ENCODE measurements at regions not wholly inside any gene's neighbourhood (a gene's known extent, or its start where the extent isn't known, plus 50 kb on each side); places are given as distances from the start of the nearest gene placed in this dataset.

GRCh38 chr16:5416013-5416412, 318.4 kb upstream of the EEF2KMT start:
- H4K12ac ChIP-seq (ENCODE audit: low read depth, low read length) = no peak overlapping the region
- no peaks in the 10 kb centered on the region for H3K79me2 ChIP-seq (ENCODE audit: control insufficient read depth, insufficient read depth, low read length, poor library complexity)
- no peaks in the 10 kb centered on the region for H3K79me1 ChIP-seq (ENCODE audit: low read length)
- no peak overlapping the region for H3K4ac ChIP-seq (ENCODE audit: low read depth, low read length)
- no peaks in the 10 kb centered on the region for H3K4me1 ChIP-seq (ENCODE audit: control insufficient read depth in 1 of 2, insufficient read depth in 2 of 2, low read length in 2 of 2)
- no peak overlapping the region for H4K8ac ChIP-seq (ENCODE audit: low read depth, low read length)
- H3K18ac ChIP-seq (ENCODE audit: low read length) = no peak overlapping the region
- no peak overlapping the region for H4K91ac ChIP-seq (ENCODE audit: low read depth, low read length)
- no CpG with 5 or more reads among the region's 5 CpGs for WGBS (ENCODE audit: extremely low coverage, insufficient coverage, insufficient read length)
- H3K9ac ChIP-seq (ENCODE audit: low read length) = no peak overlapping the region
- H2BK5ac ChIP-seq (ENCODE audit: low read depth, low read length, poor library complexity) = no peak overlapping the region
- no peak overlapping the region for H2AFZ ChIP-seq (ENCODE audit: insufficient read depth, low read length, poor library complexity)
- no peak overlapping the region for H3K27ac ChIP-seq (ENCODE audit: low read depth, low read length)
- no peak overlapping the region for H2AK5ac ChIP-seq (ENCODE audit: low read length)
- no peak overlapping the region for H3K4me2 ChIP-seq (ENCODE audit: low read length)
- no peaks in the 10 kb centered on the region for H3K27me3 ChIP-seq (ENCODE audit: insufficient read depth, low read length)
- H3K4me3 ChIP-seq (ENCODE audit: low read depth, low read length) = no peak overlapping the region
- H3K14ac ChIP-seq (ENCODE audit: low read length) = no peak overlapping the region
- H2BK12ac ChIP-seq (ENCODE audit: low read length) = no peak overlapping the region
- no peak overlapping the region for H2BK120ac ChIP-seq (ENCODE audit: insufficient read depth, low read length, poor library complexity)
- DNase-seq = no peak
- H3K9me3 ChIP-seq (ENCODE audit: insufficient read depth, low read depth, low read length) = peaks cover 3% of the 10 kb centered on the region
- H3K23ac ChIP-seq (ENCODE audit: low read length) = no peak overlapping the region
- H3K36me3 ChIP-seq (ENCODE audit: control insufficient read depth in 1 of 2, insufficient read depth in 2 of 2, low read length in 2 of 2) = no peaks in the 10 kb centered on the region

DNA sequence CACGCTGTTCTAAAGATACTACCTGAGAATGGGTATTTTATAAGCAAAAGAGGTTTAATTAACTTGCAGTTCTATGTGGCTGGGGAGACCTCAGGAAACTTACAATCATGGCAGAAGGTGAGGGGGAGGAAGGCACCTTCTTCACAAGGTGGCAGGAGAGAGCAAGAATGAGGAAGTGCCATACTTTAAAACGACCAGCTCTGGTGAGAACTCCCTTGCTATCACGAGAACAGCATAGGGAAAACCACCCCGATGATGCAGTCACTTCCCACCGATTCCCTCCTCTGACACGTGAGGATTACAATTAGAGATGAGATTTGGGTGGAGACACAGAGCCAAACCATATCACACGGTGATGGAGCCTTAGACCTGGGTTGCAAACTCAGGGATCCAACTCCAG, 317.5 kb upstream of the EEF2KMT start:
- Histone ChIP-seq H3K4me3 (ENCODE audit: low read depth, low read length) (no peak overlapping the region), H3K79me1 (ENCODE audit: low read length) (no peaks in the 10 kb centered on the region), H3K4ac (ENCODE audit: low read depth, low read length) (no peak overlapping the region), H3K18ac (ENCODE audit: low read length) (no peak overlapping the region), H3K79me2 (ENCODE audit: control insufficient read depth, insufficient read depth, low read length, poor library complexity) (no peaks in the 10 kb centered on the region), H2AFZ (ENCODE audit: insufficient read depth, low read length, poor library complexity) (no peak overlapping the region), H4K91ac (ENCODE audit: low read depth, low read length) (no peak overlapping the region), H3K36me3 (ENCODE audit: control insufficient read depth in 1 of 2, insufficient read depth in 2 of 2, low read length in 2 of 2) (no peaks in the 10 kb centered on the region), H2BK120ac (ENCODE audit: insufficient read depth, low read length, poor library complexity) (no peak overlapping the region), H3K27me3 (ENCODE audit: insufficient read depth, low read length) (no peaks in the 10 kb centered on the region), H3K4me2 (ENCODE audit: low read length) (no peak overlapping the region), H3K4me1 (ENCODE audit: control insufficient read depth in 1 of 2, insufficient read depth in 2 of 2, low read length in 2 of 2) (no peaks in the 10 kb centered on the region), H3K14ac (ENCODE audit: low read length) (no peak overlapping the region), H2AK5ac (ENCODE audit: low read length) (no peak overlapping the region), H3K9ac (ENCODE audit: low read length) (no peak overlapping the region), H3K9me3 (ENCODE audit: insufficient read depth, low read depth, low read length) (peaks cover 3% of the 10 kb centered on the region), H2BK12ac (ENCODE audit: low read length) (no peak overlapping the region), H4K12ac (ENCODE audit: low read depth, low read length) (no peak overlapping the region), H4K8ac (ENCODE audit: low read depth, low read length) (no peak overlapping the region), H3K23ac (ENCODE audit: low read length) (no peak overlapping the region), H2BK5ac (ENCODE audit: low read depth, low read length, poor library complexity) (no peak overlapping the region), H3K27ac (ENCODE audit: low read depth, low read length) (no peak overlapping the region)
- WGBS (ENCODE audit: extremely low coverage, insufficient coverage, insufficient read length) = no CpG with 5 or more reads among the region's 7 CpGs
- no peak for DNase-seq

- Histone ChIP-seq H3K36me3 (ENCODE audit: control insufficient read depth in 1 of 2, insufficient read depth in 2 of 2, low read length in 2 of 2) (no peaks in the 10 kb centered on the region), H3K9ac (ENCODE audit: low read length) (no peak overlapping the region), H4K12ac (ENCODE audit: low read depth, low read length) (no peak overlapping the region), H2BK12ac (ENCODE audit: low read length) (no peak overlapping the region), H3K9me3 (ENCODE audit: insufficient read depth, low read depth, low read length) (peaks cover 3% of the 10 kb centered on the region), H3K4me3 (ENCODE audit: low read depth, low read length) (no peak overlapping the region), H3K27me3 (ENCODE audit: insufficient read depth, low read length) (no peaks in the 10 kb centered on the region), H3K18ac (ENCODE audit: low read length) (no peak overlapping the region), H3K23ac (ENCODE audit: low read length) (no peak overlapping the region), H3K4ac (ENCODE audit: low read depth, low read length) (no peak overlapping the region), H3K79me2 (ENCODE audit: control insufficient read depth, insufficient read depth, low read length, poor library complexity) (no peaks in the 10 kb centered on the region), H4K8ac (ENCODE audit: low read depth, low read length) (no peak overlapping the region), H2BK120ac (ENCODE audit: insufficient read depth, low read length, poor library complexity) (no peak overlapping the region), H2BK5ac (ENCODE audit: low read depth, low read length, poor library complexity) (no peak overlapping the region), H3K4me1 (ENCODE audit: control insufficient read depth in 1 of 2, insufficient read depth in 2 of 2, low read length in 2 of 2) (no peaks in the 10 kb centered on the region), H4K91ac (ENCODE audit: low read depth, low read length) (no peak overlapping the region), H3K27ac (ENCODE audit: low read depth, low read length) (no peak overlapping the region), H3K14ac (ENCODE audit: low read length) (no peak overlapping the region), H2AFZ (ENCODE audit: insufficient read depth, low read length, poor library complexity) (no peak overlapping the region), H3K79me1 (ENCODE audit: low read length) (no peaks in the 10 kb centered on the region), H3K4me2 (ENCODE audit: low read length) (no peak overlapping the region), H2AK5ac (ENCODE audit: low read length) (no peak overlapping the region)
- no peak for DNase-seq
- no CpG with 5 or more reads among the region's 10 CpGs for WGBS (ENCODE audit: extremely low coverage, insufficient coverage, insufficient read length)
Measured at GRCh38 chr16:5412731-5413130, 315.1 kb upstream of the EEF2KMT start.

GRCh38 chr16:5398203-5398602, 300.6 kb upstream of the EEF2KMT start:
- no peak overlapping the region for H2AFZ ChIP-seq (ENCODE audit: insufficient read depth, low read length, poor library complexity)
- H4K8ac ChIP-seq (ENCODE audit: low read depth, low read length) = no peak overlapping the region
- no peak overlapping the region for H3K18ac ChIP-seq (ENCODE audit: low read length)
- peak overlapping the region; percentile 25 for H3K4me3 ChIP-seq (ENCODE audit: low read depth, low read length)
- no peaks in the 10 kb centered on the region for H3K27me3 ChIP-seq (ENCODE audit: insufficient read depth, low read length)
- no peak overlapping the region for H3K27ac ChIP-seq (ENCODE audit: low read depth, low read length)
- no peak overlapping the region for H3K14ac ChIP-seq (ENCODE audit: low read length)
- H3K36me3 ChIP-seq (ENCODE audit: control insufficient read depth in 1 of 2, insufficient read depth in 2 of 2, low read length in 2 of 2) = no peaks in the 10 kb centered on the region
- H2BK120ac ChIP-seq (ENCODE audit: insufficient read depth, low read length, poor library complexity) = no peak overlapping the region
- H3K23ac ChIP-seq (ENCODE audit: low read length) = no peak overlapping the region
- H2AK5ac ChIP-seq (ENCODE audit: low read length) = no peak overlapping the region
- H4K91ac ChIP-seq (ENCODE audit: low read depth, low read length) = no peak overlapping the region
- DNase-seq = no peak
- WGBS (ENCODE audit: extremely low coverage, insufficient coverage, insufficient read length) = no CpG with 5 or more reads among the region's 6 CpGs
- no peaks in the 10 kb centered on the region for H3K79me1 ChIP-seq (ENCODE audit: low read length)
- no peaks in the 10 kb centered on the region for H3K79me2 ChIP-seq (ENCODE audit: control insufficient read depth, insufficient read depth, low read length, poor library complexity)
- peaks cover 4 to 6% of the 10 kb centered on the region in 2 experiments for H3K4me1 ChIP-seq (ENCODE audit: control insufficient read depth in 1 of 2, insufficient read depth in 2 of 2, low read length in 2 of 2)
- peaks cover 5% of the 10 kb centered on the region for H3K9me3 ChIP-seq (ENCODE audit: insufficient read depth, low read depth, low read length)
- no peak overlapping the region for H2BK5ac ChIP-seq (ENCODE audit: low read depth, low read length, poor library complexity)
- no peak overlapping the region for H4K12ac ChIP-seq (ENCODE audit: low read depth, low read length)
- H2BK12ac ChIP-seq (ENCODE audit: low read length) = no peak overlapping the region
- H3K4me2 ChIP-seq (ENCODE audit: low read length) = no peak overlapping the region
- no peak overlapping the region for H3K9ac ChIP-seq (ENCODE audit: low read length)
- no peak overlapping the region for H3K4ac ChIP-seq (ENCODE audit: low read depth, low read length)
